ENCODE measurements at regions not wholly inside any gene's neighbourhood (a gene's known extent, or its start where the extent isn't known, plus 50 kb on each side); places are given as distances from the start of the nearest gene placed in this dataset.

DNA sequence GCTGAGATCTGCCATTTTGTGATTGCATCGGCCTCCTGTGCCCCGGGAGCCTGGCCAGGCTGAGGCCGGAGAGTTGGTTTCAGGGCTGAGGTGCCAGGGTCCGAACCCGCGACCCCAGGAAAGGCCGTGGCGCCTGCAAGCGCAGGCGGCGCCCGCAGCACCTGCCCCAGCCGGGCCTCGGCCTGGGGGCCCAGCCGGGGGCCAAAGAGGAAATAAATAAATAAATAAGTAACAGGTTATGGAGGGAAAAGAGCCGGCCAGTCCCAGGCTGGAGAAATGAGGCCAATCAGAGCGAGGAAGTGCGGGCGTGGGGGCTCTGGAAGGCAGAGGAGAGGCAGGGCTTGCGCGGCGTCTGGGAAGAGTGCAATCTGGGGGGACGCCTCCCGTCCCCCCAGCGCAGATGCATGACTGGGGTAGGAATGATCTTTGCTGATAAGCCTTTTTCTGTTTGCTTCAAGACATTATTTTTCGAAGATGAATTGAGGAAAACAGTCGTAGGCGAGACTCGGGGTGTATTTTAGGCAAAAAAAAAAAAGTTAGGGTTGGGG lies 145.6 kb upstream of the ZNF536 start:
- H3K4me1 ChIP-seq (replicated peaks in 1 of 4; ENCODE audit: control insufficient read depth in 3 of 4, insufficient read depth in 4 of 4, low read length in 3 of 4), result peaks cover 0 to 21% (median 10%) of the 10 kb centered on the region in 4 experiments
- no peak overlapping the region for H2BK12ac ChIP-seq (ENCODE audit: low read depth, low read length)
- no peak overlapping the region for H2BK20ac ChIP-seq (ENCODE audit: low read length)
- H4K91ac ChIP-seq (replicated peaks; ENCODE audit: insufficient read length, low read length), result no peak overlapping the region
- WGBS, 2 experiments (ENCODE audit: extremely low coverage in 1 of 2, insufficient coverage in 1 of 2, insufficient read length in 1 of 2, insufficient replicate concordance in 2 of 2, low coverage in 1 of 2, low lambda C conversion rate in 2 of 2, missing lambda C conversion rate in 1 of 2), result 2% methylated on average over 27 of the region's 29 CpGs; no CpG with 5 or more reads in 1 of the 2 experiments
- CTCF ChIA-PET (ENCODE audit: partially characterized antibody), result interaction anchor here (1.2 kb wide), 1 partner anchor 141 kb away, joined by 3 read pairs; no protein-coding TSS in a partner anchor
- FAIRE-seq (no peak), DNase-seq (ENCODE audit: low read depth in 1 of 2, low spot score in 2 of 2) (peak in 1 of 2 experiments; percentile 59)
- no peaks in the 10 kb centered on the region for H3K79me2 ChIP-seq (ENCODE audit: control insufficient read depth in 1 of 2, insufficient read depth in 2 of 2, low read length in 2 of 2)
- no peak overlapping the region for H4K8ac ChIP-seq (ENCODE audit: extremely low read depth, insufficient read depth, low read length)
- no peak overlapping the region for H3K56ac ChIP-seq (replicated peaks; ENCODE audit: insufficient read length, low read depth, low read length)
- no peak overlapping the region for H2BK5ac ChIP-seq (ENCODE audit: low read depth, low read length)
- H4K5ac ChIP-seq (ENCODE audit: insufficient read length, low read depth, low read length), result no peak overlapping the region
- H2AFZ ChIP-seq (ENCODE audit: low read length), result no peak overlapping the region
- POLR2A ChIA-PET (ENCODE audit: partially characterized antibody), result no interaction called here
- H3K9ac ChIP-seq (replicated peaks in 1 of 4; ENCODE audit: extremely low read depth in 1 of 4, low read depth in 3 of 4, low read length in 3 of 4), result no peak overlapping the region
- H3K18ac ChIP-seq (ENCODE audit: extremely low read depth, low read length), result no peak overlapping the region
- peak overlapping the region; percentile 80 to 99 for H3K4me2 ChIP-seq (ENCODE audit: insufficient read depth in 1 of 2, low read depth in 2 of 2, low read length in 2 of 2)
- H3K79me1 ChIP-seq (ENCODE audit: low read depth, low read length), result no peaks in the 10 kb centered on the region
- H3K27me3 ChIP-seq (replicated peaks in 1 of 4; ENCODE audit: control insufficient read depth in 3 of 4, extremely low read depth in 1 of 4, insufficient read depth in 3 of 4, low read length in 3 of 4), result peaks cover 28 to 90% (median 85%) of the 10 kb centered on the region in 4 experiments
- H3K36me3 ChIP-seq (ENCODE audit: control insufficient read depth in 2 of 4, insufficient read depth in 4 of 4, low read length in 3 of 4), result no peaks in the 10 kb centered on the region
- no peak overlapping the region for H2BK15ac ChIP-seq (ENCODE audit: low read length)
- H3K27ac ChIP-seq (ENCODE audit: low read depth, low read length), result no peak overlapping the region
- H2BK120ac ChIP-seq (replicated peaks; ENCODE audit: low read depth, low read length), result no peak overlapping the region
- H3K23ac ChIP-seq (ENCODE audit: insufficient read length), result no peak overlapping the region
- H3K23me2 ChIP-seq (ENCODE audit: low read depth, low read length), result peaks cover 23% of the 10 kb centered on the region
- peak overlapping the region; percentile 20 to 77 (median 36); a peak in 7 of 8 replicates for H3K4me3 ChIP-seq (ENCODE audit: extremely low read depth in 1 of 4, insufficient read depth in 2 of 4, low read depth in 3 of 4, low read length in 4 of 4)
- H3K9me3 ChIP-seq (ENCODE audit: insufficient read depth in 2 of 2, low read depth in 1 of 2, low read length in 1 of 2), result no peaks in the 10 kb centered on the region
- H2AK5ac ChIP-seq (ENCODE audit: low read depth, low read length), result no peak overlapping the region
- no peak overlapping the region for H3K4ac ChIP-seq (replicated peaks; ENCODE audit: insufficient read length, low read depth, low read length)
- H3K14ac ChIP-seq (ENCODE audit: insufficient read length), result no peak overlapping the region
- H4K20me1 ChIP-seq (replicated peaks in 1 of 2; ENCODE audit: control insufficient read depth in 1 of 2, insufficient read depth in 2 of 2, low read length in 2 of 2), result peaks cover 0 to 2% of the 10 kb centered on the region in 2 experiments
- TF ChIP-seq RBBP5 (IDR thresholded peaks at IDR 0.05; ENCODE audit: borderline replicate concordance, low read depth, low read length), result no peak
- peak; percentile 2 for TF ChIP-seq KDM4A (IDR thresholded peaks at IDR 0.05; ENCODE audit: low read depth, low read length, severe bottlenecking)
- peak; percentile 79 for TF ChIP-seq EZH2 (IDR thresholded peaks at IDR 0.05; ENCODE audit: low read depth, low read length, severe bottlenecking)
- peak; percentile 59; the same call in 1 of the 2 replicates for TF ChIP-seq E2F6 (IDR thresholded peaks at IDR 0.05)
- no peak for TF ChIP-seq NANOG (IDR thresholded peaks at IDR 0.05; ENCODE audit: insufficient read depth, low read depth, low read length, poor library complexity, severe bottlenecking)
- peak; percentile 64 for TF ChIP-seq RNF2 (IDR thresholded peaks at IDR 0.05; ENCODE audit: borderline replicate concordance, low read depth, low read length, missing control alignments, poor library complexity, severe bottlenecking)
- TF ChIP-seq MAX (IDR thresholded peaks at IDR 0.05), result no peak
- TF ChIP-seq SUZ12 (IDR thresholded peaks at IDR 0.05; ENCODE audit: low read length), result peak; percentile 70

Measured in H1 (cell line).